ENCODE measurements at regions not wholly inside any gene's neighbourhood (a gene's known extent, or its start where the extent isn't known, plus 50 kb on each side); places are given as distances from the start of the nearest gene placed in this dataset.

GRCh38 chr7:86181474-86181873, 462.2 kb upstream of the GRM3 start:
- TF ChIP-seq, protein P1, sequence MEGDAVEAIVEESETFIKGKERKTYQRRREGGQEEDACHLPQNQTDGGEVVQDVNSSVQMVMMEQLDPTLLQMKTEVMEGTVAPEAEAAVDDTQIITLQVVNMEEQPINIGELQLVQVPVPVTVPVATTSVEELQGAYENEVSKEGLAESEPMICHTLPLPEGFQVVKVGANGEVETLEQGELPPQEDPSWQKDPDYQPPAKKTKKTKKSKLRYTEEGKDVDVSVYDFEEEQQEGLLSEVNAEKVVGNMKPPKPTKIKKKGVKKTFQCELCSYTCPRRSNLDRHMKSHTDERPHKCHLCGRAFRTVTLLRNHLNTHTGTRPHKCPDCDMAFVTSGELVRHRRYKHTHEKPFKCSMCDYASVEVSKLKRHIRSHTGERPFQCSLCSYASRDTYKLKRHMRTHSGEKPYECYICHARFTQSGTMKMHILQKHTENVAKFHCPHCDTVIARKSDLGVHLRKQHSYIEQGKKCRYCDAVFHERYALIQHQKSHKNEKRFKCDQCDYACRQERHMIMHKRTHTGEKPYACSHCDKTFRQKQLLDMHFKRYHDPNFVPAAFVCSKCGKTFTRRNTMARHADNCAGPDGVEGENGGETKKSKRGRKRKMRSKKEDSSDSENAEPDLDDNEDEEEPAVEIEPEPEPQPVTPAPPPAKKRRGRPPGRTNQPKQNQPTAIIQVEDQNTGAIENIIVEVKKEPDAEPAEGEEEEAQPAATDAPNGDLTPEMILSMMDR (IDR thresholded peaks at IDR 0.05; ENCODE audit: low read depth, low read length, poor library complexity, severe bottlenecking): no peak
- TF ChIP-seq EZH2phosphoT487 (IDR thresholded peaks at IDR 0.05; ENCODE audit: borderline replicate concordance, low read length): no peak
